DOHH2 (cell line): ENCODE measurements at regions not wholly inside any gene's neighbourhood (a gene's known extent, or its start where the extent isn't known, plus 50 kb on each side); places are given as distances from the start of the nearest gene placed in this dataset.

ENCODE experiments used
- EZH2phosphoT487 ChIP-seq: fragments of 200-600 bp; sonication (generic); IDR thresholded peaks from 2 replicates; pipeline ENCODE4 v1.6.1; 2017; ENCODE audit warnings: borderline replicate concordance, mild to moderate bottlenecking, antibody characterized with exemption, low read length, moderate library complexity, mixed read lengths
- TF ChIP-seq, protein P1 (sequence below): fragments of 200-600 bp; sonication (generic); IDR thresholded peaks from one replicate; pipeline ENCODE4 v1.5.1; 2014; ENCODE audit warnings: antibody characterized with exemption, mild to moderate bottlenecking, low read depth, low read length; ENCODE audit not compliant: poor library complexity, severe bottlenecking

GRCh38 chr10:2836921-2837662, 230.3 kb upstream of the PFKP start:
- TF ChIP-seq, protein P1, sequence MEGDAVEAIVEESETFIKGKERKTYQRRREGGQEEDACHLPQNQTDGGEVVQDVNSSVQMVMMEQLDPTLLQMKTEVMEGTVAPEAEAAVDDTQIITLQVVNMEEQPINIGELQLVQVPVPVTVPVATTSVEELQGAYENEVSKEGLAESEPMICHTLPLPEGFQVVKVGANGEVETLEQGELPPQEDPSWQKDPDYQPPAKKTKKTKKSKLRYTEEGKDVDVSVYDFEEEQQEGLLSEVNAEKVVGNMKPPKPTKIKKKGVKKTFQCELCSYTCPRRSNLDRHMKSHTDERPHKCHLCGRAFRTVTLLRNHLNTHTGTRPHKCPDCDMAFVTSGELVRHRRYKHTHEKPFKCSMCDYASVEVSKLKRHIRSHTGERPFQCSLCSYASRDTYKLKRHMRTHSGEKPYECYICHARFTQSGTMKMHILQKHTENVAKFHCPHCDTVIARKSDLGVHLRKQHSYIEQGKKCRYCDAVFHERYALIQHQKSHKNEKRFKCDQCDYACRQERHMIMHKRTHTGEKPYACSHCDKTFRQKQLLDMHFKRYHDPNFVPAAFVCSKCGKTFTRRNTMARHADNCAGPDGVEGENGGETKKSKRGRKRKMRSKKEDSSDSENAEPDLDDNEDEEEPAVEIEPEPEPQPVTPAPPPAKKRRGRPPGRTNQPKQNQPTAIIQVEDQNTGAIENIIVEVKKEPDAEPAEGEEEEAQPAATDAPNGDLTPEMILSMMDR, result no peak
- no peak for TF ChIP-seq EZH2phosphoT487
